GM12892 (cell line): ENCODE measurements at regions not wholly inside any gene's neighbourhood (a gene's known extent, or its start where the extent isn't known, plus 50 kb on each side); places are given as distances from the start of the nearest gene placed in this dataset.

Experiments
- POLR2A ChIP-seq: IDR thresholded peaks from 2 replicates; pipeline ENCODE4 v1.6.1; 2011; ENCODE audit warnings: low read depth, low read length, control low read depth
- POLR2AphosphoS5 ChIP-seq: IDR thresholded peaks from 2 replicates; pipeline ENCODE4 v1.6.1; 2011; ENCODE audit warnings: low read depth, low read length, control low read depth

DNA sequence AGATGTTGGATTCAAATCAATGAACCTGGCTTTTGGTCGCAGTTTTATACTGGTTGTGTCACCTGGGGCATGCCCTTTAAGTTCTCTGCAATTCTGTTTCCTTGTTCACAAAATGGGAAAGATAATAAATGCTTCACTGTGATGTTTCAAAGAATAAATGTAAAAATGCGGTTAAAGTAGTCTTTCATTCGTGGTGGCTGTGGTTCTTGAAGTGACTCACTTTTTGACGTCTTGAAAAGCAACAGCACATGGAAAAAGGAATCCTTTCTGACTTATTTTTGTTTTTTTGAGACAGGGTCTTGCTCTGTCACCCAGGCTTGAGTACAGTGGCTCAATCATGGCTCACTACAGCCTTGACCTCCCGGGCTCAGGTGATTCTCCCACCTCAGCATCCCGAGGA, 88.4 kb upstream of the SLIT3 start:
- TF ChIP-seq POLR2AphosphoS5 (no peak), POLR2A (no peak)
